ENCODE measurements at regions not wholly inside any gene's neighbourhood (a gene's known extent, or its start where the extent isn't known, plus 50 kb on each side); places are given as distances from the start of the nearest gene placed in this dataset.

DNA sequence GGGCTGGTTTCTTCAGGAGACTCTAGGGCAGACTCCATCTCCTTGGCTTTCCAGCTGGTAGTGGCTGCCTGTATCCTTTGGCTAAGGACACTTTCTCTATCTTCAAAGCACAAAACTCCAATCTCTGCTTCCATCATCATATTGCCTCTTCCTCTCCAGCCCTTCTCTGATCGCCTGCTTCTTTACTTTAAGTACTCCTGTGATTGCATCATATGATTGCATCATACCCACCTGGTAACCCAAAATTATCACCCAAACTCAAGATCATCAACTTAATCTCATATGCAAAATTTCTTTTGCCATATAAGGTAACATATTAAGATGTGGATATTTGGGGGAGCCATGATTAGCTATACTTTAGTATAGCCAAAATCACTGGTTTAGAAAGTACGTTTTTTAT is 1092.6 kb upstream of the CDH6 start:
- TF ChIP-seq, protein P1, sequence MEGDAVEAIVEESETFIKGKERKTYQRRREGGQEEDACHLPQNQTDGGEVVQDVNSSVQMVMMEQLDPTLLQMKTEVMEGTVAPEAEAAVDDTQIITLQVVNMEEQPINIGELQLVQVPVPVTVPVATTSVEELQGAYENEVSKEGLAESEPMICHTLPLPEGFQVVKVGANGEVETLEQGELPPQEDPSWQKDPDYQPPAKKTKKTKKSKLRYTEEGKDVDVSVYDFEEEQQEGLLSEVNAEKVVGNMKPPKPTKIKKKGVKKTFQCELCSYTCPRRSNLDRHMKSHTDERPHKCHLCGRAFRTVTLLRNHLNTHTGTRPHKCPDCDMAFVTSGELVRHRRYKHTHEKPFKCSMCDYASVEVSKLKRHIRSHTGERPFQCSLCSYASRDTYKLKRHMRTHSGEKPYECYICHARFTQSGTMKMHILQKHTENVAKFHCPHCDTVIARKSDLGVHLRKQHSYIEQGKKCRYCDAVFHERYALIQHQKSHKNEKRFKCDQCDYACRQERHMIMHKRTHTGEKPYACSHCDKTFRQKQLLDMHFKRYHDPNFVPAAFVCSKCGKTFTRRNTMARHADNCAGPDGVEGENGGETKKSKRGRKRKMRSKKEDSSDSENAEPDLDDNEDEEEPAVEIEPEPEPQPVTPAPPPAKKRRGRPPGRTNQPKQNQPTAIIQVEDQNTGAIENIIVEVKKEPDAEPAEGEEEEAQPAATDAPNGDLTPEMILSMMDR (IDR thresholded peaks at IDR 0.05): no peak

DNA sequence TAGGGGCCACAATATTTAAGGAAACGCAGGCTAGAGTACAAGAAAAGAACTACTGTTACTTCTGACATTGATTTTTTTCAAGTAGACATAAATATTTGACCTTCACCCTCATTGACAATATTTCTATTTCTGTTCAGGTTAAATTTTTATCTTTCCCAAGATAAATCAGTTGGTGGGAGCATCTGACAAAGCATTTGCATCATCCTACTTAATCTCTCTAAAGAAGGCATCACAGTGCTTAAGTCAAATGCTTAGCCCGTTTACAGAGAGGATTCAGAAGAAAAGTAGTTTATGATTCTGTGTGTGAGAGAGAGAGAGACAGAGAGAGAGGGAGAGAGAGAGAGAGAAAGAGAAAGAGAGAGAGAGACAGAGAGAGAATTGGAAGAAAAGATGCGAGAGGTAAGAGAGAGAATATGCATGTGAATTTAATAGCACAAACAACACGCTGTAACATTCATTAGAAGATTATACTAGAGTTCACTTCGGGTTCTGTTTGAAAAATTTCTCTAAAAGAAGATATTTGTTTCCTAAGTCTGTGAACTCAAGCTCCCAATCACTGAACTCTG is 1093.3 kb upstream of the CDH6 start:
- TF ChIP-seq, protein P1 (IDR thresholded peaks at IDR 0.05): no peak

DNA sequence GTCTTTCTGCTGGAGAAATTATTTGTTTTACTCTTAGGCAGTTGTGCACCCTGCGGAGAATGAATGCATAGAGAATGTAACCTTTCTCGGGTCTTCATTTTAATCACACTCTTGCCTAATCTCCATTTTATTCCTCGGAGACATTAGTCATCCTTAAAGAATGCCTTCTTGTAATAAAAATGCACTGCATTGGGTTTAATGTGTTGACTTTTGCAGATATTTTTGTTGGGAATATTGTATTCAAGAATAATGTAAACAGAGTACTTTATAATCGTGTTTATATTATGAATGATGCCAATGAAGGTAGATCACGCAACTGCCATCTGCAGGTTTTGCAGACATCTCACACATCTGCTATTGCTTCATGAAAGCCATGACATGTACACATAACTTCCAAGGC is 1093.9 kb upstream of the CDH6 start:
- TF ChIP-seq, protein P1 (IDR thresholded peaks at IDR 0.05): no peak

DNA sequence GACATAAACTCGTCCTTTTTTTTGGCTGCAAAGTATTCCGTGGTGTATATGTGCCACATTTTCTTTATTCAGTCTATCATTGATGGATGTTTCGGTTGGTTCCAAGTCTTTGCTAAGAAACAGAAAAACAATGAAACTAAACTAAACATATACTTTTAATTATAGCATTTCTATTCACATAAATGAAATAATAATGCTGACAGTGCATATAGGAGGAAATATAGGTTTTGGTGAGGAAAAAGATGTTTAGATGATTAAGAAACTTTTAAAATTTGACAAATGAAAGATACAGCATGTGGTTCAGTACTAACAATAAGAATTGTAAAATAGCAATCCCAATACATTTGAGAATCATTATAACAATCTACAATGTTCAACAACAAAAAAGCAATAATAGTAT is 1094.5 kb upstream of the CDH6 start:
- TF ChIP-seq, protein P1 (IDR thresholded peaks at IDR 0.05): no peak

DNA sequence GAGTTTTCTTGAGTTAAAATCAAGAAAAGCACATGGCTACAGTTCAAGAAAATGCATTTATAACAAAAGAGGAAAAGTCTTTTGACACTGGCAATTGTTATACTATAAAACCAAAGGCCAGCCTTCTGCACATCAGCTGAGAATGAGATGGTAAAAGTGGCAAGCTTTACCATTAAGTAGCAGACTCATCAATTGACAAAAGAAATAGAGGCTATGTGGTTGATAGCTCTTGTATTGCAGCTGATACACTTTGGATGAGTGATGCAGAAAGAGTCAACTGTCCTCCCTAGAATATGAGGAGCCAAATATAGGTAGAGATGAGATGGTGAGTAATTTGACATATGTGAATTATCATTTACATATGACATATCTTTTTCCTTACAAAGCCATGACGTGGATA is 1100.9 kb upstream of the CDH6 start:
- TF ChIP-seq, protein P1 (IDR thresholded peaks at IDR 0.05): no peak

DNA sequence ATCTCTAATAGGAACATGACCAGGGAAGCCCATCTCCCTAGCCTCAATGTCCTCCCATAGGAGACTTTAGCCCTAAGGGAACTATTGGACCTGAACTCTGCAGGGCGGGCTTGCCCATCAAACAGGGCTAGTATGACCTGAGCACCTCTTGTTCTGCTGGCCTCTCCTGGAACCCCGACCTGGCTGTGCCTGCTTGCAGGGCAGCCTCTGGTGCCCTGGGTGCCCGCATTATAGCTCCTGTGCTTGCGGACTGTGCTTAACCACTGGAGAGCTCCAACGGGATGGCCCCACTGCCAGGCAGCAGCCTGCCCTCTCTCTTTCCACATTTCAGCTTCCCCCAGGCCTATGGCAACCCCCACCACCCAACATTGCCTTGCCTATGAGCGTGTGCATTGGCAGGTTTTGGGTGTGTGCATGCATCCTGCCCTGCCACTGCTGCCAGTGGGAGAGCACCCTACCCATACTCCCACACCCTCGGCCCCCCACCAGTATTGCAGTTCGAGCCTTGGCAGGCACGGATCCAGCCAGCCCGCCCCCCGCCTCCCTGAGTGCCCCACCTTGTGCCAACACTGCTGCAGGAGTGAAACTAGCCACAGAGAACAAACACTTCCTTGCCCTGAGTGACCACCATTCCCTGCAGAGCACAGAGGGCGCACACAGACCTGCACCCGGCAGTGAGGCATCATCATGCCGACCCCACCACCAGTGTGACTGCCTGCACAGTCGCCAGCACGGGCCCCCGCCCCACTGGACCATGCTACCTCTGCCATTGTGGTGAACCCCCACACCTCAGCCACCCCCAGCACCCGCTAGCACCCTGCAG is 1123.8 kb upstream of the CDH6 start:
- TF ChIP-seq, protein P1 (IDR thresholded peaks at IDR 0.05): no peak

DNA sequence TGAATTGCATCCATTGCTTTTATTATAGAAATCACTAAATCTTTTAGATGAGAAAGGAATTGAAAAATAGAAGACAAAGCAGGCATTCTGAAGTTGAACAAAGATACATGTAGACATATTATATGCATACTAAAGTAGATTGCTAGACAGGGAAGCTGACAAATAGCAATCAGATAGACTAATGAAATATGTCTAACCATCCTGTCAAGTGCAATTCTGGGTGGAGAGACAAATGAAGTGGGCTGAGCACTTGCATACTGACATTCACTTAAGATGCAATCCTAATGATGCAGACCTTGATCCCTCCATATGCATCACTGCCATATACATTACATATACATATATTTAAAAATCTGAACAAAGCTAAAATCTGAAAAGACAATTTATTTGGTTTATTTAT is 1130.0 kb upstream of the CDH6 start:
- TF ChIP-seq, protein P1 (IDR thresholded peaks at IDR 0.05): no peak
